ENCODE measurements at regions not wholly inside any gene's neighbourhood (a gene's known extent, or its start where the extent isn't known, plus 50 kb on each side); places are given as distances from the start of the nearest gene placed in this dataset.

- no peaks in the 10 kb centered on the region for H3K36me3 ChIP-seq (ENCODE audit: control insufficient read depth, insufficient read depth, low read length)
- H3K9me3 ChIP-seq (ENCODE audit: control insufficient read depth, insufficient read depth, low read length) = no peaks in the 10 kb centered on the region
- WGBS (ENCODE audit: insufficient coverage, insufficient read length) = no CpG with 5 or more reads among the region's 10 CpGs
- H3K4me1 ChIP-seq (ENCODE audit: control insufficient read depth, insufficient read depth, low read length) = peaks cover 7% of the 10 kb centered on the region; the same call in 1 of the 2 replicates
- no peak for DNase-seq (ENCODE audit: low read depth, low spot score)
- H3K4me3 ChIP-seq (ENCODE audit: low read length) = no peak overlapping the region
- no peaks in the 10 kb centered on the region for H3K27me3 ChIP-seq (ENCODE audit: control insufficient read depth, insufficient read depth, low read length)
- no peak overlapping the region for H3K27ac ChIP-seq (ENCODE audit: low read length)
Observed at GRCh38 chr5:123813937-123814624, 302.1 kb downstream of the CSNK1G3 start.

GRCh38 chr5:123813264-123813663 is 301.3 kb downstream of the CSNK1G3 start:
- H3K4me1 ChIP-seq (ENCODE audit: control insufficient read depth, insufficient read depth, low read length) = peaks cover 7% of the 10 kb centered on the region; the same call in 1 of the 2 replicates
- WGBS (ENCODE audit: insufficient coverage, insufficient read length) = no CpG with 5 or more reads among the region's 3 CpGs
- no peaks in the 10 kb centered on the region for H3K36me3 ChIP-seq (ENCODE audit: control insufficient read depth, insufficient read depth, low read length)
- DNase-seq (ENCODE audit: low read depth, low spot score) = no peak
- H3K27ac ChIP-seq (ENCODE audit: low read length) = no peak overlapping the region
- H3K4me3 ChIP-seq (ENCODE audit: low read length) = no peak overlapping the region
- H3K9me3 ChIP-seq (ENCODE audit: control insufficient read depth, insufficient read depth, low read length) = no peaks in the 10 kb centered on the region
- H3K27me3 ChIP-seq (ENCODE audit: control insufficient read depth, insufficient read depth, low read length) = no peaks in the 10 kb centered on the region

- Histone ChIP-seq H3K27me3 (ENCODE audit: control insufficient read depth, insufficient read depth, low read length) (no peaks in the 10 kb centered on the region), H3K27ac (ENCODE audit: low read length) (no peak overlapping the region), H3K36me3 (ENCODE audit: control insufficient read depth, insufficient read depth, low read length) (no peaks in the 10 kb centered on the region), H3K4me1 (ENCODE audit: control insufficient read depth, insufficient read depth, low read length) (peaks cover 7% of the 10 kb centered on the region; the same call in 1 of the 2 replicates), H3K4me3 (ENCODE audit: low read length) (no peak overlapping the region), H3K9me3 (ENCODE audit: control insufficient read depth, insufficient read depth, low read length) (no peaks in the 10 kb centered on the region)
- no CpG with 5 or more reads among the region's 2 CpGs for WGBS (ENCODE audit: insufficient coverage, insufficient read length)
- no peak for DNase-seq (ENCODE audit: low read depth, low spot score)
Observed at GRCh38 chr5:123811831-123812230, 299.9 kb downstream of the CSNK1G3 start.

GRCh38 chr5:123810746-123811340 is 298.9 kb downstream of the CSNK1G3 start:
- no peak overlapping the region for H3K27ac ChIP-seq (ENCODE audit: low read length)
- DNase-seq (ENCODE audit: low read depth, low spot score) = no peak
- no peaks in the 10 kb centered on the region for H3K9me3 ChIP-seq (ENCODE audit: control insufficient read depth, insufficient read depth, low read length)
- WGBS (ENCODE audit: insufficient coverage, insufficient read length) = no CpG with 5 or more reads among the region's 8 CpGs
- no peak overlapping the region for H3K4me3 ChIP-seq (ENCODE audit: low read length)
- H3K36me3 ChIP-seq (ENCODE audit: control insufficient read depth, insufficient read depth, low read length) = no peaks in the 10 kb centered on the region
- H3K27me3 ChIP-seq (ENCODE audit: control insufficient read depth, insufficient read depth, low read length) = no peaks in the 10 kb centered on the region
- H3K4me1 ChIP-seq (ENCODE audit: control insufficient read depth, insufficient read depth, low read length) = peaks cover 7% of the 10 kb centered on the region; the same call in 1 of the 2 replicates

GRCh38 chr5:123810253-123810652 is 298.3 kb downstream of the CSNK1G3 start:
- no peak overlapping the region for H3K4me3 ChIP-seq (ENCODE audit: low read length)
- no peaks in the 10 kb centered on the region for H3K27me3 ChIP-seq (ENCODE audit: control insufficient read depth, insufficient read depth, low read length)
- peaks cover 6% of the 10 kb centered on the region; the same call in 1 of the 2 replicates for H3K4me1 ChIP-seq (ENCODE audit: control insufficient read depth, insufficient read depth, low read length)
- no peak overlapping the region for H3K27ac ChIP-seq (ENCODE audit: low read length)
- no peaks in the 10 kb centered on the region for H3K36me3 ChIP-seq (ENCODE audit: control insufficient read depth, insufficient read depth, low read length)
- no CpG with 5 or more reads among the region's 4 CpGs for WGBS (ENCODE audit: insufficient coverage, insufficient read length)
- no peaks in the 10 kb centered on the region for H3K9me3 ChIP-seq (ENCODE audit: control insufficient read depth, insufficient read depth, low read length)
- no peak for DNase-seq (ENCODE audit: low read depth, low spot score)

- H3K4me3 ChIP-seq (ENCODE audit: low read length) = no peak overlapping the region
- WGBS (ENCODE audit: insufficient coverage, insufficient read length) = 100% methylated on average over 1 of the region's 7 CpGs
Observed at GRCh38 chr5:123809594-123810221, 297.7 kb downstream of the CSNK1G3 start.

GRCh38 chr5:123808461-123809380 is 296.7 kb downstream of the CSNK1G3 start:
- Histone ChIP-seq H3K27me3 (ENCODE audit: control insufficient read depth, insufficient read depth, low read length) (no peaks in the 10 kb centered on the region), H3K36me3 (ENCODE audit: control insufficient read depth, insufficient read depth, low read length) (no peaks in the 10 kb centered on the region), H3K4me1 (ENCODE audit: control insufficient read depth, insufficient read depth, low read length) (peaks cover 1% of the 10 kb centered on the region; the same call in 1 of the 2 replicates), H3K9me3 (ENCODE audit: control insufficient read depth, insufficient read depth, low read length) (no peaks in the 10 kb centered on the region), H3K27ac (ENCODE audit: low read length) (no peak overlapping the region), H3K4me3 (ENCODE audit: low read length) (no peak overlapping the region)
- no peak for DNase-seq (ENCODE audit: low read depth, low spot score)
- WGBS (ENCODE audit: insufficient coverage, insufficient read length) = no CpG with 5 or more reads among the region's 9 CpGs

More at GRCh38 chr5:123809594-123810221, 297.7 kb downstream of the CSNK1G3 start:
- Histone ChIP-seq H3K36me3 (ENCODE audit: control insufficient read depth, insufficient read depth, low read length) (no peaks in the 10 kb centered on the region), H3K27me3 (ENCODE audit: control insufficient read depth, insufficient read depth, low read length) (no peaks in the 10 kb centered on the region), H3K27ac (ENCODE audit: low read length) (no peak overlapping the region), H3K9me3 (ENCODE audit: control insufficient read depth, insufficient read depth, low read length) (no peaks in the 10 kb centered on the region), H3K4me1 (ENCODE audit: control insufficient read depth, insufficient read depth, low read length) (peaks cover 6% of the 10 kb centered on the region; the same call in 1 of the 2 replicates)
- DNase-seq (ENCODE audit: low read depth, low spot score) = no peak

- H3K4me3 ChIP-seq (ENCODE audit: low read length) = no peak overlapping the region
- H3K36me3 ChIP-seq (ENCODE audit: control insufficient read depth, insufficient read depth, low read length) = no peaks in the 10 kb centered on the region
- H3K27ac ChIP-seq (ENCODE audit: low read length) = no peak overlapping the region
- WGBS (ENCODE audit: insufficient coverage, insufficient read length) = no CpG with 5 or more reads among the region's 5 CpGs
- DNase-seq (ENCODE audit: low read depth, low spot score) = no peak
- H3K9me3 ChIP-seq (ENCODE audit: control insufficient read depth, insufficient read depth, low read length) = no peaks in the 10 kb centered on the region
- H3K27me3 ChIP-seq (ENCODE audit: control insufficient read depth, insufficient read depth, low read length) = no peaks in the 10 kb centered on the region
- H3K4me1 ChIP-seq (ENCODE audit: control insufficient read depth, insufficient read depth, low read length) = peaks cover 3% of the 10 kb centered on the region; the same call in 1 of the 2 replicates
Observed at GRCh38 chr5:123807177-123807945, 295.4 kb downstream of the CSNK1G3 start.

GRCh38 chr5:123806644-123807043 is 294.7 kb downstream of the CSNK1G3 start:
- no peaks in the 10 kb centered on the region for H3K27me3 ChIP-seq (ENCODE audit: control insufficient read depth, insufficient read depth, low read length)
- WGBS (ENCODE audit: insufficient coverage, insufficient read length) = no CpG with 5 or more reads among the region's 1 CpG
- H3K4me1 ChIP-seq (ENCODE audit: control insufficient read depth, insufficient read depth, low read length) = peaks cover 3% of the 10 kb centered on the region; the same call in 1 of the 2 replicates
- no peaks in the 10 kb centered on the region for H3K36me3 ChIP-seq (ENCODE audit: control insufficient read depth, insufficient read depth, low read length)
- H3K27ac ChIP-seq (ENCODE audit: low read length) = no peak overlapping the region
- no peaks in the 10 kb centered on the region for H3K9me3 ChIP-seq (ENCODE audit: control insufficient read depth, insufficient read depth, low read length)
- H3K4me3 ChIP-seq (ENCODE audit: low read length) = no peak overlapping the region
- no peak for DNase-seq (ENCODE audit: low read depth, low spot score)

Data from iPS DF 6.9 (cell line).